Lower lobe of right lung (tissue), 2 donors: ENCODE measurements at regions not wholly inside any gene's neighbourhood (a gene's known extent, or its start where the extent isn't known, plus 50 kb on each side); places are given as distances from the start of the nearest gene placed in this dataset.
"Not testable (repeated sequence)": the region's sequence is repeated elsewhere in the genome, so short reads cannot be mapped to it uniquely, and the experiment has no call there.

Experiments
- ATAC-seq, 2 donors: fragments of 200-7000 bp; cut with Tn5 transposase; one replicate each; pipeline ENCODE4 v1.9.1; 2020 to 2022; ENCODE audit warnings: mild to moderate bottlenecking in 2 of 2, moderate library complexity in 2 of 2
- DNase-seq: peaks from one replicate; pipeline ENCODE4 v3.0.0-alpha.2; 2020
- H3K27ac ChIP-seq: fragments of 200-600 bp; one replicate; pipeline ENCODE4 v1.8.0; 2022
- H3K27me3 ChIP-seq: fragments of 200-600 bp; one replicate; pipeline ENCODE4 v1.8.0; 2022; ENCODE audit warnings: low read depth
- H3K36me3 ChIP-seq: fragments of 200-600 bp; one replicate; pipeline ENCODE4 v1.8.0; 2022; ENCODE audit warnings: mild to moderate bottlenecking
- H3K4me1 ChIP-seq: fragments of 200-600 bp; one replicate; pipeline ENCODE4 v1.8.0; 2022
- H3K4me3 ChIP-seq: fragments of 200-600 bp; one replicate; pipeline ENCODE4 v1.8.0; 2022; ENCODE audit warnings: mild to moderate bottlenecking
- H3K9me3 ChIP-seq: fragments of 200-600 bp; one replicate; pipeline ENCODE4 v1.8.0; 2022
- CTCF ChIP-seq: fragments of 200-600 bp; IDR thresholded peaks from one replicate; pipeline ENCODE4 v1.8.0; 2022; ENCODE audit warnings: antibody characterized with exemption, mild to moderate bottlenecking
- intact Hi-C: fragments of 100-400 bp; cut with DNase I; formaldehyde crosslinking; loops from one replicate; pipeline ENCODE4 v1.11.0; 2022
- donor health status: DM: no; HTN: yes; CAD: no; lungs with severe emphysema.

- no peak overlapping the region for H3K4me3 ChIP-seq
- H3K36me3 ChIP-seq: no peaks in the 10 kb centered on the region
- no peak for DNase-seq
- no peak for TF ChIP-seq CTCF
- intact Hi-C loops: no loop called here
- H3K27ac ChIP-seq: no peak overlapping the region
- H3K4me1 ChIP-seq: no peaks in the 10 kb centered on the region
- no peaks in the 10 kb centered on the region for H3K27me3 ChIP-seq
- no peaks in the 10 kb centered on the region for H3K9me3 ChIP-seq
- ATAC-seq: no peak
These were observed 63.3 kb downstream of the POU4F1 start for GRCh38 chr13:78540058-78540457.

GRCh38 chr13:78526044-78526443 is 77.3 kb downstream of the POU4F1 start:
- ATAC-seq, H3K27me3 ChIP-seq, H3K4me3 ChIP-seq, H3K36me3 ChIP-seq, DNase-seq, H3K27ac ChIP-seq, H3K4me1 ChIP-seq, H3K9me3 ChIP-seq, intact Hi-C loops: not testable (repeated sequence)

GRCh38 chr13:78524936-78525335 is 78.4 kb downstream of the POU4F1 start:
- intact Hi-C loops: no loop called here
- no peak overlapping the region for H3K4me3 ChIP-seq
- no peak for ATAC-seq

GRCh38 chr13:78521091-78521490 is 82.3 kb downstream of the POU4F1 start:
- Histone ChIP-seq H3K4me1 (no peaks in the 10 kb centered on the region), H3K36me3 (no peaks in the 10 kb centered on the region), H3K27ac (no peak overlapping the region), H3K9me3 (no peaks in the 10 kb centered on the region), H3K4me3 (no peak overlapping the region), H3K27me3 (no peaks in the 10 kb centered on the region)
- ATAC-seq (no peak), DNase-seq (no peak)
- TF ChIP-seq CTCF: no peak
- intact Hi-C loops: no loop called here

More at GRCh38 chr13:78524936-78525335, 78.4 kb downstream of the POU4F1 start:
- Histone ChIP-seq H3K36me3 (no peaks in the 10 kb centered on the region), H3K9me3 (no peaks in the 10 kb centered on the region), H3K4me1 (no peaks in the 10 kb centered on the region), H3K27me3 (no peaks in the 10 kb centered on the region), H3K27ac (no peak overlapping the region)
- TF ChIP-seq CTCF: no peak
- no peak for DNase-seq

- no peaks in the 10 kb centered on the region for H3K9me3 ChIP-seq
- no peaks in the 10 kb centered on the region for H3K36me3 ChIP-seq
- intact Hi-C loops: no loop called here
- DNase-seq (no peak), ATAC-seq (no peak)
- no peak overlapping the region for H3K27ac ChIP-seq
- no peaks in the 10 kb centered on the region for H3K27me3 ChIP-seq
- TF ChIP-seq CTCF: no peak
- no peak overlapping the region for H3K4me3 ChIP-seq
- no peaks in the 10 kb centered on the region for H3K4me1 ChIP-seq
These were observed 82.9 kb downstream of the POU4F1 start for GRCh38 chr13:78520425-78520824.

GRCh38 chr13:78518482-78518881 is 84.9 kb downstream of the POU4F1 start:
- H3K36me3 ChIP-seq, H3K9me3 ChIP-seq, ATAC-seq, DNase-seq, H3K4me1 ChIP-seq, H3K27me3 ChIP-seq, intact Hi-C loops, H3K27ac ChIP-seq, H3K4me3 ChIP-seq: not testable (repeated sequence)

- no peaks in the 10 kb centered on the region for H3K36me3 ChIP-seq
- DNase-seq: no peak
- H3K4me1 ChIP-seq: no peaks in the 10 kb centered on the region
- intact Hi-C loops: no loop called here
- no peak for TF ChIP-seq CTCF
- no peak overlapping the region for H3K27ac ChIP-seq
- no peaks in the 10 kb centered on the region for H3K27me3 ChIP-seq
- no peak overlapping the region for H3K4me3 ChIP-seq
- no peak for ATAC-seq
- H3K9me3 ChIP-seq: no peaks in the 10 kb centered on the region
These were observed 103.5 kb downstream of the POU4F1 start for GRCh38 chr13:78499802-78500201.
